ENCODE measurements at regions not wholly inside any gene's neighbourhood (a gene's known extent, or its start where the extent isn't known, plus 50 kb on each side); places are given as distances from the start of the nearest gene placed in this dataset.

DNA sequence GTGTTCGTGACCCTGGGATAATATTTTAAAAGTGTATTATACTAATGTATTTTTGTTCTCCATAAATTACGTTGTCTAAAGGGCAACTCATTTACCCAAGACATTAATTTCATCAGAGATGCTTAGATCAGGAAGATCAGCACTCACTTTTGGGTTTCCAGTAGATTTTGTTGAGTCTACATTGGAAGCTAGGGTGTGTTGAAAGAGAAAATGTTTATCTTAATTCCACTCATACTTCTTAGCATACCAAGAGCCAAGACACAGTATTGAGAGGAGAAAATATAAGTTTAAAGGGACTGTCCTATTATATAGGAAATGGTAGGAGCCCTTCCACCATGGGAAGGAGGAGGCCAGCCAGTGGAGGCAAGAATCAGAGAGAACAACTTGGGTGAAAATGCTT lies 412.9 kb upstream of the RGMA start:
- H3K4me3 Mint-ChIP-seq = no peak overlapping the region

DNA sequence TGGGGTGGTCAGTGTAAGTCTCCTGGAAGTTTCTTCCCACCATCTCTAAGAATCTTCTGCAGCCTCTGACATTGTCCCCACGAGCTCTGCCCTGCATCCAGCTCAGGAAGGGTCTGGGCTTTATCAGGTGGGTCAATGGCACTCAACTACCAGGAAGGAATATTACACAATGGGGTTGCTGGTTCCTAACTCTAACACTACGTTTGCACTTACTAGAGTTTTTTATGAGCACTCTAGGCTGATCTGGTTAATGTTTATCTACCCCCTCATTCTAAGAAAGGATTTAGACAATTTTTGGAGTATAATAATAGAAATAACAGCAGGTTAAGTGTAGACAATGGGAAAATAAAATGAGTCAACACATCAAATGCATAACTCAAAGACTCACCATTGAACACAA lies 411.1 kb upstream of the RGMA start:
- ATAC-seq (no peak), DNase-seq (no peak)
- no peaks in the 10 kb centered on the region for H3K9me3 Mint-ChIP-seq
- no peaks in the 10 kb centered on the region for H3K36me3 Mint-ChIP-seq (ENCODE audit: low read depth)
- no peaks in the 10 kb centered on the region for H3K4me1 Mint-ChIP-seq (ENCODE audit: low read depth)
- intact Hi-C loops (cut with micrococcal nuclease) = no loop called here
- H3K4me3 Mint-ChIP-seq = no peak overlapping the region
- no peak overlapping the region for H3K27ac Mint-ChIP-seq
- TF ChIP-seq, protein P1, sequence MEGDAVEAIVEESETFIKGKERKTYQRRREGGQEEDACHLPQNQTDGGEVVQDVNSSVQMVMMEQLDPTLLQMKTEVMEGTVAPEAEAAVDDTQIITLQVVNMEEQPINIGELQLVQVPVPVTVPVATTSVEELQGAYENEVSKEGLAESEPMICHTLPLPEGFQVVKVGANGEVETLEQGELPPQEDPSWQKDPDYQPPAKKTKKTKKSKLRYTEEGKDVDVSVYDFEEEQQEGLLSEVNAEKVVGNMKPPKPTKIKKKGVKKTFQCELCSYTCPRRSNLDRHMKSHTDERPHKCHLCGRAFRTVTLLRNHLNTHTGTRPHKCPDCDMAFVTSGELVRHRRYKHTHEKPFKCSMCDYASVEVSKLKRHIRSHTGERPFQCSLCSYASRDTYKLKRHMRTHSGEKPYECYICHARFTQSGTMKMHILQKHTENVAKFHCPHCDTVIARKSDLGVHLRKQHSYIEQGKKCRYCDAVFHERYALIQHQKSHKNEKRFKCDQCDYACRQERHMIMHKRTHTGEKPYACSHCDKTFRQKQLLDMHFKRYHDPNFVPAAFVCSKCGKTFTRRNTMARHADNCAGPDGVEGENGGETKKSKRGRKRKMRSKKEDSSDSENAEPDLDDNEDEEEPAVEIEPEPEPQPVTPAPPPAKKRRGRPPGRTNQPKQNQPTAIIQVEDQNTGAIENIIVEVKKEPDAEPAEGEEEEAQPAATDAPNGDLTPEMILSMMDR (IDR thresholded peaks at IDR 0.05) = no peak
- CTCF ChIA-PET = no interaction called here
- peaks cover 3% of the 10 kb centered on the region for H3K27me3 Mint-ChIP-seq
- POLR2A ChIA-PET = interaction anchor here (0.5 kb wide), 1 partner anchor 1092 kb away, joined by 3 read pairs; no protein-coding TSS in a partner anchor

More for the DNA sequence above, 412.9 kb upstream of the RGMA start:
- Mint-ChIP-seq H3K4me1 (ENCODE audit: low read depth) (no peaks in the 10 kb centered on the region), H3K27me3 (peaks cover 3% of the 10 kb centered on the region), H3K9me3 (no peaks in the 10 kb centered on the region), H3K27ac (no peak overlapping the region), H3K36me3 (ENCODE audit: low read depth) (no peaks in the 10 kb centered on the region)
- ChIA-PET CTCF (no interaction called here), POLR2A (no interaction called here)
- intact Hi-C loops (cut with micrococcal nuclease) = no loop called here
- TF ChIP-seq, protein P1 (IDR thresholded peaks at IDR 0.05) = no peak
- DNase-seq (no peak), ATAC-seq (no peak)

DNA sequence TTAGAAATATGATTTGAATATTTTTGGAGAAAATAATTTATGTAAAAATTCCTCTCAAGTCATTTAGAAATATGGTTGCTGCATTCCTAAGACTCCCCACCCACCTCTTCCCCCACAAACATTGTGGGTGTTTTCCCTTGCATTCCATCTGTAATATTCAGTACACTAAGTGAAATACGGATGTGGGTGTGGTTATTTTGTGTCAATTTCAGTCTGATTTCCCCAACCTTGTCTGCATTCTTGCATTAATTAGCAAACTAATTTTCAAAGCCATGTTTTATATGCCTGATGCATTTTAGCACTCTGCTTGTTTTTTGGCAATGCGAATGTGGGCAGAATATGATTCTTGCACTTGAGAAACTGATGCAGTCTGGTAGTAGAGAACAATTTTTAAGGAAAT lies 408.3 kb upstream of the RGMA start:
- H3K4me3 Mint-ChIP-seq = no peak overlapping the region
- DNase-seq (no peak), ATAC-seq (no peak)
- intact Hi-C loops (cut with micrococcal nuclease) = no loop called here
- H3K36me3 Mint-ChIP-seq (ENCODE audit: low read depth) = no peaks in the 10 kb centered on the region
- ChIA-PET POLR2A (no interaction called here), CTCF (no interaction called here)
- H3K4me1 Mint-ChIP-seq (ENCODE audit: low read depth) = no peaks in the 10 kb centered on the region
- no peak overlapping the region for H3K27ac Mint-ChIP-seq
- TF ChIP-seq, protein P1 (IDR thresholded peaks at IDR 0.05) = no peak
- peaks cover 3% of the 10 kb centered on the region for H3K27me3 Mint-ChIP-seq
- no peaks in the 10 kb centered on the region for H3K9me3 Mint-ChIP-seq

DNA sequence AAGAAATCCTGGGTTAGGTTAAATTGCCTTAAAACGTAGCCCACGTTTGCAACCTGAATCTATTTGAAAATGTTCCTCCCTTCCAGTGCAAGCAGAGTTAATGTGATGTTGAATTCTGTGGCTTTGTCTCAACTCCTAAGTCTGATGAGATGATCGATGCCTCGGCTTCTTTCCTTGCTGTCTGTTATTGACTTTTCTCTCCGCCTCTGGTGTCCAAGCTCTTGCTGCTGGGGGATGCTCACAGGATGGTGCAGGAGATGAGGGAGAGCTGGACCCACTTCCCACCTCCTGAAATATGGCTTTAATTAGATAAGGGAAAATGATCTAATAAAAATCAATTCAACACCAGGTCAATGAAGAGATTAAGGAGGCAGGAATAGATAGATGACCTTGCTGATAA lies 407.9 kb upstream of the RGMA start:
- H3K36me3 Mint-ChIP-seq (ENCODE audit: low read depth) = no peaks in the 10 kb centered on the region

DNA sequence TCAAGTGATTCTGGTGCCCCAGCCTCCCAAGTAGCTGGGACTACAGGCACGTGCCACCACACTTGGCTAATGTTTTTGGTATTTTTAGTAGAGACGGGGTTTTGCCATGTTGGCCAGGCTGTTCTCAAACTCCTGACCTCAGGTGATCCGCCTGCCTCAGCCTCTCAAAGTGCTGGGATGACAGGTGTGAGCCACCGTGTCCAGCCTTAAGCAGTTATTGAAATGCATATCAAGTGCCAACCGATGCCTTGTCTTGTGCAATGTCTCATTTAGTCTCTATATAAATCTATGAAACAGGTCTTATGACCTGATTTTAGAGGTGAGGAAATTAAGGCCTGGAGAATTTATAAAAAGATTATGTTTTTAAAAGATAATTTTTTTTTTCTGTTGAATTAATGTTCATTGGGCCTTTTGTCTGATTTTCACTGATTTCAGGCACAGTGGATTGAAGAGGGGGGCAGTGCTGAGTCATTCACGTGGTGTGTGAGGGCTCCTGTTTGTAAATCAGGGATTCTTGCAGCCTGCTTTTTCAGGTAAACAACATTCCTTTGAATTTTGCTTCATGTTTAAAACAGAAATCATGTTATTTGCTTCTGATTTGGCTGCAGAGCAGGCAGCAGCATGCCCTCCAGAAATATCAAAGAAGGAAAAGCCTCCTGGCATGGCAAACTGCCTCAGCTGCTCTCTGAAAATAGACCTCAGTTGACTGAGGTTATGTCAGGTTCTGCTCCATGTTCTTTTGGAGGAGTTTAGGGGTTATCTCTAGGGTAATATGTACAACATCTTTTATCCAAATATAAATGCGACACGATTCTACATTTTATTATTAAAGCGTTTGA lies 407.0 kb upstream of the RGMA start:
- H3K36me3 Mint-ChIP-seq (ENCODE audit: low read depth) = no peaks in the 10 kb centered on the region
- peaks cover 3% of the 10 kb centered on the region for H3K27me3 Mint-ChIP-seq
- DNase-seq (no peak), ATAC-seq (no peak)
- H3K4me3 Mint-ChIP-seq = no peak overlapping the region
- no peak overlapping the region for H3K27ac Mint-ChIP-seq
- TF ChIP-seq, protein P1 (IDR thresholded peaks at IDR 0.05) = no peak
- ChIA-PET POLR2A (no interaction called here), CTCF (no interaction called here)
- H3K9me3 Mint-ChIP-seq = no peaks in the 10 kb centered on the region
- intact Hi-C loops (cut with micrococcal nuclease) = no loop called here
- no peaks in the 10 kb centered on the region for H3K4me1 Mint-ChIP-seq (ENCODE audit: low read depth)

More for the DNA sequence above, 407.9 kb upstream of the RGMA start:
- TF ChIP-seq, protein P1 (IDR thresholded peaks at IDR 0.05) = no peak
- ChIA-PET POLR2A (no interaction called here), CTCF (no interaction called here)
- Mint-ChIP-seq H3K4me1 (ENCODE audit: low read depth) (no peaks in the 10 kb centered on the region), H3K4me3 (no peak overlapping the region), H3K9me3 (no peaks in the 10 kb centered on the region), H3K27ac (no peak overlapping the region), H3K27me3 (peaks cover 3% of the 10 kb centered on the region)
- no peak for DNase-seq
- no peak for ATAC-seq
- intact Hi-C loops (cut with micrococcal nuclease) = no loop called here
